IPS DF 6.9 (cell line): ENCODE measurements at regions not wholly inside any gene's neighbourhood (a gene's known extent, or its start where the extent isn't known, plus 50 kb on each side); places are given as distances from the start of the nearest gene placed in this dataset.

Experiments used
- DNase-seq: peaks from one replicate; pipeline ENCODE4 v3.0.0-alpha.2; 2013; ENCODE audit warnings: low read depth, low spot score
- H3K27ac ChIP-seq: one replicate; pipeline ENCODE4 v1.5.1; 2013; ENCODE audit warnings: low read length, control low read depth
- H3K27me3 ChIP-seq: 2 replicates; pipeline ENCODE4 v1.6.1; 2013; ENCODE audit warnings: mild to moderate bottlenecking, low read length; ENCODE audit not compliant: control insufficient read depth, insufficient read depth
- H3K36me3 ChIP-seq: 2 replicates; pipeline ENCODE4 v1.6.1; 2013; ENCODE audit warnings: low read length; ENCODE audit not compliant: control insufficient read depth, insufficient read depth
- H3K4me1 ChIP-seq: 2 replicates; pipeline ENCODE4 v1.6.1; 2013; ENCODE audit warnings: low read length; ENCODE audit not compliant: control insufficient read depth, insufficient read depth
- H3K4me3 ChIP-seq: 2 replicates; pipeline ENCODE4 v1.5.1; 2013; ENCODE audit warnings: mild to moderate bottlenecking, low read length
- H3K9me3 ChIP-seq: 2 replicates; pipeline ENCODE4 v1.6.1; 2013; ENCODE audit warnings: low read length, inconsistent platforms; ENCODE audit not compliant: control insufficient read depth, insufficient read depth
- WGBS: extraction: QIAGEN DNeasy Blood & Tissue Kit; methylation state at CpG from one replicate; pipeline ENCODE4 v1.1.7; 2013; ENCODE audit warnings: mixed read lengths, missing lambda C conversion rate; ENCODE audit not compliant: insufficient read length, insufficient coverage; 5-methylcytosine and 5-hydroxymethylcytosine counted together

- Histone ChIP-seq H3K27ac (no peak overlapping the region), H3K36me3 (no peaks in the 10 kb centered on the region), H3K4me1 (peaks cover 6% of the 10 kb centered on the region), H3K27me3 (peaks cover 2% of the 10 kb centered on the region; the same call in 1 of the 2 replicates), H3K4me3 (no peak overlapping the region), H3K9me3 (no peaks in the 10 kb centered on the region)
- DNase-seq, result no peak
- no CpG with 5 or more reads among the region's 4 CpGs for WGBS
These were observed 71.4 kb upstream of the SERP2 start for GRCh38 chr13:44302233-44302632.

- WGBS, result no CpG with 5 or more reads among the region's 5 CpGs
- no peaks in the 10 kb centered on the region for H3K36me3 ChIP-seq
- peaks cover 2% of the 10 kb centered on the region; the same call in 1 of the 2 replicates for H3K27me3 ChIP-seq
- no peaks in the 10 kb centered on the region for H3K9me3 ChIP-seq
- no peak overlapping the region for H3K4me3 ChIP-seq
- H3K27ac ChIP-seq, result no peak overlapping the region
- H3K4me1 ChIP-seq, result peaks cover 6% of the 10 kb centered on the region
- DNase-seq, result no peak
These were observed 70.6 kb upstream of the SERP2 start for GRCh38 chr13:44302940-44303575.

- Histone ChIP-seq H3K27ac (no peak overlapping the region), H3K4me1 (peaks cover 6% of the 10 kb centered on the region), H3K27me3 (peaks cover 6% of the 10 kb centered on the region; the same call in 1 of the 2 replicates), H3K4me3 (no peak overlapping the region), H3K36me3 (no peaks in the 10 kb centered on the region), H3K9me3 (no peaks in the 10 kb centered on the region)
- DNase-seq, result no peak
- WGBS, result no CpG with 5 or more reads among the region's 5 CpGs
These were observed 69.8 kb upstream of the SERP2 start for GRCh38 chr13:44303681-44304432.

- H3K36me3 ChIP-seq, result no peaks in the 10 kb centered on the region
- no peak overlapping the region for H3K27ac ChIP-seq
- no peaks in the 10 kb centered on the region for H3K9me3 ChIP-seq
- WGBS, result no CpG with 5 or more reads among the region's 4 CpGs
- H3K27me3 ChIP-seq, result peaks cover 6% of the 10 kb centered on the region; the same call in 1 of the 2 replicates
- H3K4me3 ChIP-seq, result no peak overlapping the region
- H3K4me1 ChIP-seq, result peaks cover 6% of the 10 kb centered on the region
- DNase-seq, result no peak
These were observed 69.2 kb upstream of the SERP2 start for GRCh38 chr13:44304433-44304725.

GRCh38 chr13:44305286-44305685 is 68.3 kb upstream of the SERP2 start:
- WGBS, result no CpG with 5 or more reads among the region's 2 CpGs
- H3K9me3 ChIP-seq, result no peaks in the 10 kb centered on the region
- H3K4me3 ChIP-seq, result no peak overlapping the region
- peaks cover 6% of the 10 kb centered on the region for H3K4me1 ChIP-seq
- H3K27me3 ChIP-seq, result peaks cover 10% of the 10 kb centered on the region; the same call in 1 of the 2 replicates
- H3K27ac ChIP-seq, result no peak overlapping the region
- DNase-seq, result no peak
- no peaks in the 10 kb centered on the region for H3K36me3 ChIP-seq

GRCh38 chr13:44305917-44306370 is 67.7 kb upstream of the SERP2 start:
- DNase-seq, result no peak
- H3K4me1 ChIP-seq, result peaks cover 6% of the 10 kb centered on the region

GRCh38 chr13:44306371-44307192 is 67.0 kb upstream of the SERP2 start:
- Histone ChIP-seq H3K4me1 (peaks cover 6% of the 10 kb centered on the region), H3K4me3 (no peak overlapping the region; the same call in 1 of the 2 replicates), H3K27ac (no peak overlapping the region)

More at GRCh38 chr13:44305917-44306370, 67.7 kb upstream of the SERP2 start:
- no peaks in the 10 kb centered on the region for H3K9me3 ChIP-seq
- no peak overlapping the region for H3K4me3 ChIP-seq
- peaks cover 10% of the 10 kb centered on the region; the same call in 1 of the 2 replicates for H3K27me3 ChIP-seq
- no CpG with 5 or more reads among the region's 4 CpGs for WGBS
- H3K27ac ChIP-seq, result no peak overlapping the region
- H3K36me3 ChIP-seq, result no peaks in the 10 kb centered on the region

GRCh38 chr13:44307255-44307654 is 66.4 kb upstream of the SERP2 start:
- no CpG with 5 or more reads among the region's 4 CpGs for WGBS
- no peak for DNase-seq
- H3K27me3 ChIP-seq, result peaks cover 10% of the 10 kb centered on the region
- H3K9me3 ChIP-seq, result no peaks in the 10 kb centered on the region
- H3K4me1 ChIP-seq, result peaks cover 6% of the 10 kb centered on the region
- no peaks in the 10 kb centered on the region for H3K36me3 ChIP-seq
- no peak overlapping the region for H3K4me3 ChIP-seq
- no peak overlapping the region for H3K27ac ChIP-seq

More at GRCh38 chr13:44306371-44307192, 67.0 kb upstream of the SERP2 start:
- no CpG with 5 or more reads among the region's 14 CpGs for WGBS
- DNase-seq, result no peak
- peaks cover 10% of the 10 kb centered on the region for H3K27me3 ChIP-seq
- no peaks in the 10 kb centered on the region for H3K9me3 ChIP-seq
- no peaks in the 10 kb centered on the region for H3K36me3 ChIP-seq

GRCh38 chr13:44307844-44308243 is 65.8 kb upstream of the SERP2 start:
- Histone ChIP-seq H3K9me3 (no peaks in the 10 kb centered on the region), H3K27ac (no peak overlapping the region), H3K36me3 (no peaks in the 10 kb centered on the region), H3K4me1 (peaks cover 6% of the 10 kb centered on the region), H3K27me3 (peaks cover 10% of the 10 kb centered on the region), H3K4me3 (no peak overlapping the region)
- WGBS, result no CpG with 5 or more reads among the region's 2 CpGs
- DNase-seq, result no peak

- no peak for DNase-seq
- Histone ChIP-seq H3K9me3 (no peaks in the 10 kb centered on the region), H3K36me3 (no peaks in the 10 kb centered on the region), H3K27me3 (peaks cover 10% of the 10 kb centered on the region), H3K27ac (no peak overlapping the region), H3K4me3 (no peak overlapping the region), H3K4me1 (peaks cover 6% of the 10 kb centered on the region)
- no CpG with 5 or more reads among the region's 3 CpGs for WGBS
These were observed 65.3 kb upstream of the SERP2 start for GRCh38 chr13:44308352-44308751.
